ENCODE measurements at regions not wholly inside any gene's neighbourhood (a gene's known extent, or its start where the extent isn't known, plus 50 kb on each side); places are given as distances from the start of the nearest gene placed in this dataset.
"Not testable (repeated sequence)": the region's sequence is repeated elsewhere in the genome, so short reads cannot be mapped to it uniquely, and the experiment has no call there.

- not testable (repeated sequence) for DNase-seq (ENCODE audit: extremely low read depth, low read depth)
These were observed 198.0 kb upstream of the ZNF469 start for GRCh38 chr16:88184566-88185355.

GRCh38 chr16:88185406-88185805 lies 197.4 kb upstream of the ZNF469 start:
- not testable (repeated sequence) for DNase-seq (ENCODE audit: extremely low read depth, low read depth)

- DNase-seq (ENCODE audit: extremely low read depth, low read depth) = not testable (repeated sequence)
These were observed 196.5 kb upstream of the ZNF469 start for GRCh38 chr16:88185976-88186888.

GRCh38 chr16:88186889-88187870 lies 195.6 kb upstream of the ZNF469 start:
- DNase-seq (ENCODE audit: extremely low read depth, low read depth) = not testable (repeated sequence)

- not testable (repeated sequence) for DNase-seq (ENCODE audit: extremely low read depth, low read depth)
These were observed 194.4 kb upstream of the ZNF469 start for GRCh38 chr16:88188171-88188895.

GRCh38 chr16:88190592-88191095 lies 192.1 kb upstream of the ZNF469 start:
- not testable (repeated sequence) for DNase-seq (ENCODE audit: extremely low read depth, low read depth)

- not testable (repeated sequence) for DNase-seq (ENCODE audit: extremely low read depth, low read depth)
These were observed 191.6 kb upstream of the ZNF469 start for GRCh38 chr16:88191168-88191567.

GRCh38 chr16:88192601-88193000 lies 190.2 kb upstream of the ZNF469 start:
- no peak for DNase-seq (ENCODE audit: extremely low read depth, low read depth)

GRCh38 chr16:88193706-88194396 lies 188.9 kb upstream of the ZNF469 start:
- DNase-seq (ENCODE audit: extremely low read depth, low read depth) = peak; percentile 54

- DNase-seq (ENCODE audit: extremely low read depth, low read depth) = no peak
These were observed 188.1 kb upstream of the ZNF469 start for GRCh38 chr16:88194397-88195268.

GRCh38 chr16:88195269-88195705 lies 187.5 kb upstream of the ZNF469 start:
- no peak for DNase-seq (ENCODE audit: extremely low read depth, low read depth)

GRCh38 chr16:88195911-88196465 lies 186.8 kb upstream of the ZNF469 start:
- no peak for DNase-seq (ENCODE audit: extremely low read depth, low read depth)

GRCh38 chr16:88196471-88197400 lies 186.0 kb upstream of the ZNF469 start:
- no peak for DNase-seq (ENCODE audit: extremely low read depth, low read depth)

GRCh38 chr16:88197481-88198456 lies 185.0 kb upstream of the ZNF469 start:
- DNase-seq (ENCODE audit: extremely low read depth, low read depth) = no peak
